DOHH2 (cell line): ENCODE measurements at regions not wholly inside any gene's neighbourhood (a gene's known extent, or its start where the extent isn't known, plus 50 kb on each side); places are given as distances from the start of the nearest gene placed in this dataset.

Experiments
- EZH2phosphoT487 ChIP-seq: fragments of 200-600 bp; sonication (generic); IDR thresholded peaks from 2 replicates; pipeline ENCODE4 v1.6.1; 2017; ENCODE audit warnings: borderline replicate concordance, mild to moderate bottlenecking, antibody characterized with exemption, low read length, moderate library complexity, mixed read lengths
- TF ChIP-seq, protein P1 (sequence below): fragments of 200-600 bp; sonication (generic); IDR thresholded peaks from one replicate; pipeline ENCODE4 v1.5.1; 2014; ENCODE audit warnings: antibody characterized with exemption, mild to moderate bottlenecking, low read depth, low read length; ENCODE audit not compliant: poor library complexity, severe bottlenecking

- TF ChIP-seq, protein P1, sequence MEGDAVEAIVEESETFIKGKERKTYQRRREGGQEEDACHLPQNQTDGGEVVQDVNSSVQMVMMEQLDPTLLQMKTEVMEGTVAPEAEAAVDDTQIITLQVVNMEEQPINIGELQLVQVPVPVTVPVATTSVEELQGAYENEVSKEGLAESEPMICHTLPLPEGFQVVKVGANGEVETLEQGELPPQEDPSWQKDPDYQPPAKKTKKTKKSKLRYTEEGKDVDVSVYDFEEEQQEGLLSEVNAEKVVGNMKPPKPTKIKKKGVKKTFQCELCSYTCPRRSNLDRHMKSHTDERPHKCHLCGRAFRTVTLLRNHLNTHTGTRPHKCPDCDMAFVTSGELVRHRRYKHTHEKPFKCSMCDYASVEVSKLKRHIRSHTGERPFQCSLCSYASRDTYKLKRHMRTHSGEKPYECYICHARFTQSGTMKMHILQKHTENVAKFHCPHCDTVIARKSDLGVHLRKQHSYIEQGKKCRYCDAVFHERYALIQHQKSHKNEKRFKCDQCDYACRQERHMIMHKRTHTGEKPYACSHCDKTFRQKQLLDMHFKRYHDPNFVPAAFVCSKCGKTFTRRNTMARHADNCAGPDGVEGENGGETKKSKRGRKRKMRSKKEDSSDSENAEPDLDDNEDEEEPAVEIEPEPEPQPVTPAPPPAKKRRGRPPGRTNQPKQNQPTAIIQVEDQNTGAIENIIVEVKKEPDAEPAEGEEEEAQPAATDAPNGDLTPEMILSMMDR, result no peak
- no peak for TF ChIP-seq EZH2phosphoT487
Measured at GRCh38 chr6:156700440-156701057, 76.6 kb upstream of the ARID1B start.
